Aorta (tissue), 5 donors: ENCODE measurements at regions not wholly inside any gene's neighbourhood (a gene's known extent, or its start where the extent isn't known, plus 50 kb on each side); places are given as distances from the start of the nearest gene placed in this dataset.

Experiments
- ATAC-seq: fragments of 200-7000 bp; cut with Tn5 transposase; one replicate; pipeline ENCODE4 v1.9.1; 2022; ENCODE audit warnings: moderate library complexity; ENCODE audit not compliant: low FRiP score
- DNase-seq, 2 donors: peaks; one replicate each; pipeline ENCODE4 v3.0.0-alpha.2; 2020
- H3K27ac ChIP-seq, 2 donors: one replicate each; pipeline ENCODE4 v1.5.1; 2013; ENCODE audit warnings: low read length in 2 of 2, mild to moderate bottlenecking in 2 of 2, moderate library complexity in 2 of 2, control low read depth in 1 of 2, inconsistent platforms in 1 of 2, low read depth in 1 of 2
- H3K27me3 ChIP-seq, 2 donors: one replicate each; pipeline ENCODE4 v1.6.1; 2013; ENCODE audit warnings: control low read depth in 1 of 2, low read length in 1 of 2, mild to moderate bottlenecking in 1 of 2, moderate library complexity in 1 of 2; ENCODE audit not compliant: insufficient read depth in 2 of 2, control insufficient read depth in 1 of 2
- H3K36me3 ChIP-seq, 2 donors: one replicate each; pipeline ENCODE4 v1.6.1; 2013; ENCODE audit warnings: control low read depth in 1 of 2, low read length in 1 of 2, mild to moderate bottlenecking in 1 of 2; ENCODE audit not compliant: insufficient read depth in 2 of 2, control insufficient read depth in 1 of 2
- H3K4me1 ChIP-seq, 2 donors: one replicate each; pipeline ENCODE4 v1.6.1; 2013; ENCODE audit warnings: low read length in 2 of 2, control low read depth in 1 of 2, mild to moderate bottlenecking in 1 of 2, moderate library complexity in 1 of 2; ENCODE audit not compliant: insufficient read depth in 2 of 2, control insufficient read depth in 1 of 2
- H3K4me3 ChIP-seq, 2 donors: one replicate each; pipeline ENCODE4 v1.5.1; 2013; ENCODE audit warnings: low read length in 2 of 2, control low read depth in 1 of 2, mild to moderate bottlenecking in 1 of 2
- H3K9me3 ChIP-seq: one replicate; pipeline ENCODE4 v1.6.1; 2013; ENCODE audit warnings: mild to moderate bottlenecking, low read length; ENCODE audit not compliant: control insufficient read depth
- WGBS, 2 donors: extraction: QIAGEN DNeasy Blood & Tissue Kit; methylation state at CpG; one replicate each; pipeline ENCODE4 v1.1.7; 2013; 5-methylcytosine and 5-hydroxymethylcytosine counted together
- intact Hi-C, 2 donors: fragments of 100-400 bp; cut with DNase I; formaldehyde crosslinking; loops; one replicate each; pipeline versions ENCODE4 v1.14.2 to v1.15.0; 2022
- donor health status: healthy with polysubstance abuse.
- donor health status: Bipolar disorder and iron deficiency.
- donor health status: DM: no; HTN: no; CAD: no.
- donor health status: DM: no; HTN: no; CAD: no.
- donor health status: DM: yes; HTN: yes; CAD: no.

- no peak overlapping the region for H3K27ac ChIP-seq
- H3K36me3 ChIP-seq, result no peaks in the 10 kb centered on the region
- H3K4me3 ChIP-seq, result no peak overlapping the region
- H3K27me3 ChIP-seq, result no peaks in the 10 kb centered on the region
- ATAC-seq (no peak), DNase-seq (no peak)
- no peaks in the 10 kb centered on the region for H3K9me3 ChIP-seq
- H3K4me1 ChIP-seq, result no peaks in the 10 kb centered on the region
- WGBS, 2 donors, result 65 to 79% methylated on average over 1 of the region's 1 CpG
- intact Hi-C loops, result no loop called here
These were observed 997.5 kb upstream of the CTNND2 start for GRCh38 chr5:12901696-12902095.

- Histone ChIP-seq H3K27ac (no peak overlapping the region), H3K9me3 (no peaks in the 10 kb centered on the region), H3K4me3 (no peak overlapping the region), H3K36me3 (no peaks in the 10 kb centered on the region), H3K27me3 (no peaks in the 10 kb centered on the region), H3K4me1 (no peaks in the 10 kb centered on the region)
- DNase-seq, result no peak
- no peak for ATAC-seq
- intact Hi-C loops, result no loop called here
- 72 to 74% methylated on average over 3 of the region's 3 CpGs for WGBS, 2 donors
These were observed 991.8 kb upstream of the CTNND2 start for GRCh38 chr5:12896086-12896485.

GRCh38 chr5:12885018-12885417 lies 980.8 kb upstream of the CTNND2 start:
- DNase-seq (no peak), ATAC-seq (no peak)
- Histone ChIP-seq H3K4me1 (no peaks in the 10 kb centered on the region), H3K36me3 (no peaks in the 10 kb centered on the region), H3K4me3 (no peak overlapping the region), H3K27ac (no peak overlapping the region), H3K27me3 (no peaks in the 10 kb centered on the region), H3K9me3 (peaks cover 1% of the 10 kb centered on the region)
- WGBS, 2 donors, result 73 to 77% methylated on average over 2 of the region's 2 CpGs
- intact Hi-C loops, result no loop called here

- H3K4me1 ChIP-seq, result no peaks in the 10 kb centered on the region
- 78 to 80% methylated on average over 5 of the region's 5 CpGs for WGBS, 2 donors
- no peak overlapping the region for H3K4me3 ChIP-seq
- no peaks in the 10 kb centered on the region for H3K36me3 ChIP-seq
- intact Hi-C loops, result no loop called here
- no peak overlapping the region for H3K27ac ChIP-seq
- no peak for DNase-seq
- H3K27me3 ChIP-seq, result no peaks in the 10 kb centered on the region
- no peak for ATAC-seq
- peaks cover 1% of the 10 kb centered on the region for H3K9me3 ChIP-seq
These were observed 979.1 kb upstream of the CTNND2 start for GRCh38 chr5:12883395-12883794.

- H3K27me3 ChIP-seq, result no peaks in the 10 kb centered on the region
- no peak for ATAC-seq
- WGBS, 2 donors, result 63 to 69% methylated on average over 1 of the region's 1 CpG
These were observed 972.5 kb upstream of the CTNND2 start for GRCh38 chr5:12876541-12877298.

GRCh38 chr5:12870872-12871539 lies 966.8 kb upstream of the CTNND2 start:
- 69 to 70% methylated on average over 1 of the region's 1 CpG for WGBS, 2 donors

More at GRCh38 chr5:12876541-12877298, 972.5 kb upstream of the CTNND2 start:
- no peak for DNase-seq
- no peaks in the 10 kb centered on the region for H3K4me1 ChIP-seq
- H3K36me3 ChIP-seq, result no peaks in the 10 kb centered on the region
- intact Hi-C loops, result no loop called here
- H3K9me3 ChIP-seq, result no peaks in the 10 kb centered on the region
- no peak overlapping the region for H3K4me3 ChIP-seq
- H3K27ac ChIP-seq, result no peak overlapping the region

GRCh38 chr5:12865529-12865928 lies 961.3 kb upstream of the CTNND2 start:
- ATAC-seq, result no peak
- no peaks in the 10 kb centered on the region for H3K9me3 ChIP-seq
- H3K4me3 ChIP-seq, result no peak overlapping the region
- no peaks in the 10 kb centered on the region for H3K27me3 ChIP-seq
- no peaks in the 10 kb centered on the region for H3K36me3 ChIP-seq
- H3K27ac ChIP-seq, result no peak overlapping the region
- DNase-seq, result no peak
- intact Hi-C loops, result no loop called here
- no peaks in the 10 kb centered on the region for H3K4me1 ChIP-seq

More at GRCh38 chr5:12870872-12871539, 966.8 kb upstream of the CTNND2 start:
- H3K36me3 ChIP-seq, result no peaks in the 10 kb centered on the region
- H3K4me1 ChIP-seq, result no peaks in the 10 kb centered on the region
- H3K4me3 ChIP-seq, result no peak overlapping the region
- H3K27ac ChIP-seq, result no peak overlapping the region
- intact Hi-C loops, result no loop called here
- ATAC-seq (no peak), DNase-seq (no peak)
- no peaks in the 10 kb centered on the region for H3K27me3 ChIP-seq
- H3K9me3 ChIP-seq, result no peaks in the 10 kb centered on the region

GRCh38 chr5:12861886-12862654 lies 957.8 kb upstream of the CTNND2 start:
- WGBS, 2 donors, result 54 to 58% methylated on average over 7 of the region's 7 CpGs
- intact Hi-C loops, result no loop called here
- no peak overlapping the region for H3K27ac ChIP-seq
- no peaks in the 10 kb centered on the region for H3K4me1 ChIP-seq
- H3K27me3 ChIP-seq, result no peaks in the 10 kb centered on the region
- ATAC-seq (no peak), DNase-seq (no peak)
- no peak overlapping the region for H3K4me3 ChIP-seq
- no peaks in the 10 kb centered on the region for H3K36me3 ChIP-seq
- H3K9me3 ChIP-seq, result no peaks in the 10 kb centered on the region
